Esophagus muscularis mucosa (tissue), 4 donors: ENCODE measurements at regions not wholly inside any gene's neighbourhood (a gene's known extent, or its start where the extent isn't known, plus 50 kb on each side); places are given as distances from the start of the nearest gene placed in this dataset.

Source experiments
- DNase-seq: peaks from one replicate; pipeline ENCODE4 v3.0.0-alpha.2; 2017; ENCODE audit errors: extremely low spot score
- H3K27ac ChIP-seq, 4 donors: fragments of 200-600 bp; sonication (generic); replicated peaks in 1 of 4; 1 replicate in 3 of 4; 2 replicates in 1 of 4; pipeline ENCODE4 v1.5.1; 2016 to 2019; ENCODE audit warnings: mild to moderate bottlenecking in 1 of 4
- H3K27me3 ChIP-seq, 4 donors: fragments of 200-600 bp; sonication (generic); one replicate each; pipeline versions ENCODE4 v1.5.1 to v1.6.0; 2016 to 2019
- H3K36me3 ChIP-seq, 4 donors: fragments of 200-600 bp; sonication (generic); one replicate each; pipeline ENCODE4 v1.5.1; 2016 to 2019
- H3K4me1 ChIP-seq, 4 donors: fragments of 200-600 bp; sonication (generic); one replicate each; pipeline ENCODE4 v1.5.1; 2016 to 2019
- H3K4me3 ChIP-seq, 4 donors: fragments of 200-600 bp; sonication (generic); 1 replicate in 2 of 4; 2 replicates in 2 of 4; pipeline ENCODE4 v1.5.1; 2016 to 2019; ENCODE audit warnings: mild to moderate bottlenecking in 4 of 4, moderate library complexity in 1 of 4
- H3K9me3 ChIP-seq, 4 donors: fragments of 200-600 bp; sonication (generic); 1 replicate in 3 of 4; 2 replicates in 1 of 4; pipeline ENCODE4 v1.5.1; 2016 to 2019
- EP300 ChIP-seq: sonication (generic); formaldehyde crosslinking; IDR thresholded peaks from one replicate; pipeline ENCODE4 v1.6.1; 2017; ENCODE audit warnings: antibody characterized with exemption
- POLR2A ChIP-seq: fragments of 450-650 bp; IDR thresholded peaks from one replicate; pipeline ENCODE4 v1.6.1; 2017; ENCODE audit warnings: antibody characterized with exemption, moderate library complexity, mild to moderate bottlenecking, low read depth
- POLR2AphosphoS5 ChIP-seq, 2 donors: sonication (generic); formaldehyde crosslinking; IDR thresholded peaks; one replicate each; pipeline ENCODE4 v1.6.1; 2017; ENCODE audit warnings: antibody characterized with exemption in 2 of 2
- WGBS: methylation state at CpG from one replicate; pipeline ENCODE4 v1.1.5; 2018; 5-methylcytosine and 5-hydroxymethylcytosine counted together
- intact Hi-C: fragments of 100-400 bp; cut with DNase I; formaldehyde crosslinking; loops from one replicate; pipeline ENCODE4 v1.15.1; 2023
- TF ChIP-seq, protein P1 (sequence below), 3 experiments: fragments of 200-600 bp in 2 of 3; fragments of 450-650 bp in 1 of 3; sonication (generic) in 2 of 3; IDR thresholded peaks; one replicate each; pipeline ENCODE4 v1.5.1; 2017 to 2019; ENCODE audit warnings: antibody characterized with exemption in 3 of 3, mild to moderate bottlenecking in 2 of 3, moderate library complexity in 1 of 3

DNA sequence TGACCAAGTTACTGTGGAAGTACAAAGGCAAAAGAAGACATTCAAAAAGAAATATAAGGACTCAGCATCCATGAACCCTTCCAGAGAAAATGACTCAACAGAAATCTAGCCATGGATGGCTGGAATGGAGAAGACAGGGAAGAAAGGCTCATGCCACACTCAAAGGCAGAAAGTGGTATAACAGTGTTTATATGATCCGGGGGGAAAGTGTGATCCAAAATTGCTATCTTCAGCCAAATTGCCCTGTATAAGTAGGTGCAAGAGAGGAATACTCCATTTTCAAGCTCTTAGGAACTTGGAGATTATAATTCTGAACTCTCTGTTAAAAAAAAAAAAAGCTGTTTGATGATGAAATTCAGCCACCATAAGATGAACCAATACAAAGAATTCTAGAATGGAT, 81.8 kb upstream of the TENM4 start:
- Histone ChIP-seq H3K27ac (no peak overlapping the region), H3K9me3 (no peaks in the 10 kb centered on the region), H3K4me3 (no peak overlapping the region), H3K36me3 (no peaks in the 10 kb centered on the region), H3K4me1 (no peaks in the 10 kb centered on the region), H3K27me3 (no peaks in the 10 kb centered on the region)
- DNase-seq, result no peak
- 82% methylated on average over 1 of the region's 1 CpG for WGBS
- TF ChIP-seq POLR2A (no peak), EP300 (no peak)
- intact Hi-C loops, result no loop called here

DNA sequence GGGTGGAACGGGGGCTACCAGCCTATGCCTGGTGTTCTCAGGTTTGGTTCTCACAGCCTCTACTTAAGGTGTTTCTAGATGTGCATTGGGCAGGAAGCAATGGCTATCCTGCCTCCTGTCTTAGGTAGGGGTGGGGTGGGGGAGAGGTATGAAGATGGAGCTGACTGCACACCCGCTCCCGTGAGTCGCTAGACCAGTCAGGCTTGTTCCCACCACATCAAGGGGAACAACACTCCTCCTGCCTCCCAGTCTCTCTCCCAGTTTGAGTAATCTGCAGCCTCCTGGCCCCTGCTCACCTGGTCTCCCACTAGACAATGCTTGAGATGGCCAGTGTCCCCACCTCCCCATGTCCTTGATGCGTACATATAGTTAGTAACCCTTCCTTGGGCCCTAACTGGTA, 79.3 kb upstream of the TENM4 start:
- Histone ChIP-seq H3K27me3 (no peaks in the 10 kb centered on the region), H3K36me3 (no peaks in the 10 kb centered on the region), H3K9me3 (peaks cover 0 to 3% (median 0%) of the 10 kb centered on the region in 4 donors), H3K4me3 (no peak overlapping the region), H3K27ac (no peak overlapping the region), H3K4me1 (no peaks in the 10 kb centered on the region)
- 91% methylated on average over 5 of the region's 5 CpGs for WGBS
- DNase-seq, result no peak
- TF ChIP-seq EP300 (no peak), POLR2AphosphoS5 (IDR thresholded peaks at IDR 0.05) (no peak), POLR2A (no peak)
- TF ChIP-seq, protein P1, sequence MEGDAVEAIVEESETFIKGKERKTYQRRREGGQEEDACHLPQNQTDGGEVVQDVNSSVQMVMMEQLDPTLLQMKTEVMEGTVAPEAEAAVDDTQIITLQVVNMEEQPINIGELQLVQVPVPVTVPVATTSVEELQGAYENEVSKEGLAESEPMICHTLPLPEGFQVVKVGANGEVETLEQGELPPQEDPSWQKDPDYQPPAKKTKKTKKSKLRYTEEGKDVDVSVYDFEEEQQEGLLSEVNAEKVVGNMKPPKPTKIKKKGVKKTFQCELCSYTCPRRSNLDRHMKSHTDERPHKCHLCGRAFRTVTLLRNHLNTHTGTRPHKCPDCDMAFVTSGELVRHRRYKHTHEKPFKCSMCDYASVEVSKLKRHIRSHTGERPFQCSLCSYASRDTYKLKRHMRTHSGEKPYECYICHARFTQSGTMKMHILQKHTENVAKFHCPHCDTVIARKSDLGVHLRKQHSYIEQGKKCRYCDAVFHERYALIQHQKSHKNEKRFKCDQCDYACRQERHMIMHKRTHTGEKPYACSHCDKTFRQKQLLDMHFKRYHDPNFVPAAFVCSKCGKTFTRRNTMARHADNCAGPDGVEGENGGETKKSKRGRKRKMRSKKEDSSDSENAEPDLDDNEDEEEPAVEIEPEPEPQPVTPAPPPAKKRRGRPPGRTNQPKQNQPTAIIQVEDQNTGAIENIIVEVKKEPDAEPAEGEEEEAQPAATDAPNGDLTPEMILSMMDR (IDR thresholded peaks at IDR 0.05), result no peak
- intact Hi-C loops, result no loop called here

DNA sequence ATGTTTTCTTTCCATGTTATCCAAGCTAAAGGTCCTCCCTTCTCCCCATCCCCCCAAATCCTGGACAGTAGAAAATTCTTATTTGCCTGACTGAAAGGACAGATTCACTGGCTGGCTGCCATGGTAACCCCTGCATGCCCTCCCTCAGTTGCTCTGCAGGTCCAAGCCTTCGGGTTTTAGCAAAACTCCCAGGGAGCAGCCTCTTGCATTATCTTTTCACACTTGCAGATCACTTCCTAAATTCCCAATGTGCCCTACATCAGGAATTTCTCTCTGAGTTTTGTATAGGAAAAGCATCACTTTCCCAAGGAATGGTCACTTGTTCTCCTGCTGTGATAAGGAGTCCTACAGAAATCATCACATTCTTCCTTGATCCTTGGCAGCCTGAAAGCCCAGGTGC, 75.0 kb upstream of the TENM4 start:
- intact Hi-C loops, result no loop called here
- DNase-seq, result no peak
- Histone ChIP-seq H3K27ac (no peak overlapping the region), H3K36me3 (no peaks in the 10 kb centered on the region), H3K4me1 (peaks cover 0 to 3% (median 0%) of the 10 kb centered on the region in 4 donors), H3K27me3 (no peaks in the 10 kb centered on the region), H3K4me3 (no peak overlapping the region), H3K9me3 (peaks cover 0 to 11% (median 3%) of the 10 kb centered on the region in 4 donors)
- WGBS, result 47% methylated on average over 1 of the region's 1 CpG
- no peak for TF ChIP-seq POLR2A
- no peak for TF ChIP-seq POLR2AphosphoS5 (IDR thresholded peaks at IDR 0.05)
- TF ChIP-seq, protein P1 (IDR thresholded peaks at IDR 0.05), result no peak
- no peak for TF ChIP-seq EP300

DNA sequence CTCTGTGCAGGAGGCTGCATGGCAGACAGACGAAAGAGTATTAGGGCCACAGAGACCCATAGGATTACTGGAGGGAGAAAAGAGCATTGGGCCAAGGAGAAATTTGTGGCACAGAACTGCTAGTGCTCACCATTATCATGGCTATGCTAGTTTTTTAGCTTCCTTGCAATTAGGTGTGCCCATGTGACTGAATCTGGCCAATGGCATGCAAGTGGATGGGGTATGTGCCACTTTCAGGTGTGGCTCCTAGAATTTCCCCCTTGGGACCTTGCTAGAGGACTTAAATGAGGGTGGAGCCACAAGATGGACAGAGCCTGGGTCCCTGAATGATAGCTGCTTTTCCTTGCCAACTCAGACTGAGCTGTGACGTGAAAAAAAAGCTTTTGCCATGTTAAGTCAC, 73.9 kb upstream of the TENM4 start:
- Histone ChIP-seq H3K27ac (no peak overlapping the region), H3K27me3 (no peaks in the 10 kb centered on the region), H3K36me3 (no peaks in the 10 kb centered on the region), H3K4me1 (peaks cover 0 to 3% (median 0%) of the 10 kb centered on the region in 4 donors), H3K9me3 (peaks cover 0 to 11% (median 3%) of the 10 kb centered on the region in 4 donors), H3K4me3 (no peak overlapping the region)
- no peak for DNase-seq
- TF ChIP-seq POLR2A (no peak), POLR2AphosphoS5 (IDR thresholded peaks at IDR 0.05) (no peak), EP300 (no peak)
- TF ChIP-seq, protein P1 (IDR thresholded peaks at IDR 0.05), result no peak
- 71% methylated on average over 2 of the region's 2 CpGs for WGBS
- intact Hi-C loops, result no loop called here

DNA sequence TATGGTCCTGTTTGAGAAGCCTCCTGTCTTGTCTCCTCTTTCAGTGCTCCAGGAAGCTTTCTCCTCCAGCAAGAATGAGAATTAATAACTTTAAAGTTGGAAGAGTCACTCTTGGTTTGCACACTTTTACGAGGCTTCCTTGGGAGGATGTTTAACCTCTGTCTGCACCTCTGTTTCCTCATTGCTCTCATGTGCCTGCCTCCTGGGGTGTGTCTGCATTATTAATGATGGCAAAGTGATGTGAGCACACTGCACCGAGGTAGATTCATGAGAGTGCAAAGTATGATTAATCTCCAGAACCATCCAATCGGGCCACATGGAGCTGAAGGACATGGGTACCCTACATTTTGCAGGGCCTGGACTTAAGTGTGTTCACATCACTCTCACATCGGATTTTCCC, 73.5 kb upstream of the TENM4 start:
- H3K4me3 ChIP-seq, result no peak overlapping the region
- TF ChIP-seq POLR2A, result no peak
- no peak overlapping the region for H3K27ac ChIP-seq
- no peak for DNase-seq
- intact Hi-C loops, result no loop called here
- no peaks in the 10 kb centered on the region for H3K27me3 ChIP-seq
- peaks cover 0 to 3% (median 0%) of the 10 kb centered on the region in 4 donors for H3K4me1 ChIP-seq
- peaks cover 0 to 11% (median 3%) of the 10 kb centered on the region in 4 donors for H3K9me3 ChIP-seq
- H3K36me3 ChIP-seq, result no peaks in the 10 kb centered on the region
- 71% methylated on average over 4 of the region's 4 CpGs for WGBS
